Left ventricle myocardium inferior (tissue), 1 donor: ENCODE measurements at regions not wholly inside any gene's neighbourhood (a gene's known extent, or its start where the extent isn't known, plus 50 kb on each side); places are given as distances from the start of the nearest gene placed in this dataset.

ENCODE experiments used
- DNase-seq: peaks from one replicate; pipeline ENCODE4 v3.0.0-alpha.2; 2020
- H3K27ac ChIP-seq: fragments of 200-600 bp; replicated peaks from 2 replicates; pipeline ENCODE4 v1.8.0; 2021
- H3K27me3 ChIP-seq: fragments of 200-600 bp; 2 replicates; pipeline ENCODE4 v1.8.0; 2021; ENCODE audit warnings: low read depth
- H3K36me3 ChIP-seq: fragments of 200-600 bp; 2 replicates; pipeline ENCODE4 v1.8.0; 2021
- H3K4me1 ChIP-seq: fragments of 200-600 bp; 2 replicates; pipeline ENCODE4 v1.8.0; 2021
- H3K4me3 ChIP-seq: fragments of 200-600 bp; 2 replicates; pipeline ENCODE4 v1.8.0; 2021; ENCODE audit warnings: mild to moderate bottlenecking, moderate library complexity
- H3K9me3 ChIP-seq: fragments of 200-600 bp; replicated peaks from 2 replicates; pipeline ENCODE4 v1.8.0; 2021
- intact Hi-C: fragments of 100-400 bp; cut with micrococcal nuclease; formaldehyde crosslinking; loops from one replicate; pipeline ENCODE4 v1.11.0; 2022
- TF ChIP-seq, protein P1 (sequence below): fragments of 200-600 bp; IDR thresholded peaks from 2 replicates; pipeline ENCODE4 v1.8.0; 2021; ENCODE audit warnings: antibody characterized with exemption, mild to moderate bottlenecking, borderline replicate concordance
- donor health status: DM: no; HTN: yes; CAD: no; lungs with severe emphysema.

DNA sequence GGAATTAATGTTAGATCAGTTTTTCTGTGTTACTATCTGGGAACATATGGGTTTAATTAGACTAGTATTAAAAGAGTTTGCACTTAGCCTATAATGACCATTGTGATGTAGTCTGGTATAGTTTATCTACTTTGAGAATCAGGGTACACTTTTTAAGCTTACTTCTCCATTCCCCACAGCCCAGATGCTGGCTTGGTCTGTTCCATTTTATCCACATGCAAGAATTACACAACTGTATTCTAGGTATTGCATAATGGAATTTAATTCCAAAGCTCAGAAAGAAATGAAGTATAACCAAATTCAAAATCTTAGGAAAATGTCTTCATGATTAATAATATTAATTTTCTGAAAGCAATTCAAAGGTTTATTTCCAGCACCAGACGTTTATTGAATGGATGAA is 122.2 kb upstream of the PDGFD start:
- H3K4me3 ChIP-seq = no peak overlapping the region
- H3K9me3 ChIP-seq = peaks cover 12% of the 10 kb centered on the region
- no peak for DNase-seq
- no peaks in the 10 kb centered on the region for H3K36me3 ChIP-seq
- intact Hi-C loops = no loop called here
- TF ChIP-seq, protein P1, sequence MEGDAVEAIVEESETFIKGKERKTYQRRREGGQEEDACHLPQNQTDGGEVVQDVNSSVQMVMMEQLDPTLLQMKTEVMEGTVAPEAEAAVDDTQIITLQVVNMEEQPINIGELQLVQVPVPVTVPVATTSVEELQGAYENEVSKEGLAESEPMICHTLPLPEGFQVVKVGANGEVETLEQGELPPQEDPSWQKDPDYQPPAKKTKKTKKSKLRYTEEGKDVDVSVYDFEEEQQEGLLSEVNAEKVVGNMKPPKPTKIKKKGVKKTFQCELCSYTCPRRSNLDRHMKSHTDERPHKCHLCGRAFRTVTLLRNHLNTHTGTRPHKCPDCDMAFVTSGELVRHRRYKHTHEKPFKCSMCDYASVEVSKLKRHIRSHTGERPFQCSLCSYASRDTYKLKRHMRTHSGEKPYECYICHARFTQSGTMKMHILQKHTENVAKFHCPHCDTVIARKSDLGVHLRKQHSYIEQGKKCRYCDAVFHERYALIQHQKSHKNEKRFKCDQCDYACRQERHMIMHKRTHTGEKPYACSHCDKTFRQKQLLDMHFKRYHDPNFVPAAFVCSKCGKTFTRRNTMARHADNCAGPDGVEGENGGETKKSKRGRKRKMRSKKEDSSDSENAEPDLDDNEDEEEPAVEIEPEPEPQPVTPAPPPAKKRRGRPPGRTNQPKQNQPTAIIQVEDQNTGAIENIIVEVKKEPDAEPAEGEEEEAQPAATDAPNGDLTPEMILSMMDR = no peak
- H3K27ac ChIP-seq = no peak overlapping the region
- H3K4me1 ChIP-seq = no peaks in the 10 kb centered on the region
- H3K27me3 ChIP-seq = no peaks in the 10 kb centered on the region

DNA sequence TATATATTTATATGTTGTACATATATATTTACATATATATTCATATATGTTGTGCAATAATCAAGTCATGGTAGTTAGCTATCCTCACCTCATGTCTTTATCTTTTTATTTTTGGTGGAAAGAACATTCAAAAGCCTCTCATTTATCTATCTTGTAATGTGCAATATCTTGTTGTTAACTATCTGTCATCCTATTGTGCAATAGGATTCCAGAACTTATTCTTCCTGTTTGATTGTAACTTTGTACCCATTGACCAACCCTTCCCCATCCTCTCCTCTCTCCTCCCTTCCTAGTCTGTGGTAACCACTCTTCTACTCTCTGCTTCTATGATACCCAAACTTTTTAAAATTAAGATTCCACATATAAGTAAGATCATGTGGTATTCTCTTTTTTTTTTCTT is 115.6 kb upstream of the PDGFD start:
- TF ChIP-seq, protein P1 = no peak
- no peaks in the 10 kb centered on the region for H3K36me3 ChIP-seq
- no peak for DNase-seq
- H3K27ac ChIP-seq = no peak overlapping the region
- no peak overlapping the region for H3K4me3 ChIP-seq
- no peaks in the 10 kb centered on the region for H3K4me1 ChIP-seq
- intact Hi-C loops = no loop called here
- H3K9me3 ChIP-seq = peaks cover 6% of the 10 kb centered on the region
- H3K27me3 ChIP-seq = no peaks in the 10 kb centered on the region

DNA sequence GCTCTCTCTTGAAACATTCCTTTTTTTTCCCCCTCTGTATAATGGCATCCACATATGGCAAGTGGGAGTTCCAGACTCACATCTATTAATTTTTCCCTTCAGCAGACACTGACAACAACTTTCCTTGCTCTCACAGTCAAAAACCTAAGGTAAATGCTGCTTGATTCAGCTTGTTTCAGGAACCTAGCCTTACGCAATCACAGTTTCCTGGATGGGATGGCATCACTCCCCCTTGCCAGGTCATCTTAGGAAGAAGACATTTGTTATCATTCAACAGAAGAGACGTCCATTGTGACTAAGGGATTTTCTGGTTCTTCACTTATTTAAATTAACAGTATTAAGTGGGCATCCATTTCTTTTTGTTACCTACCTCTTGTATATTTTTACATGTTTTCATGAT is 112.0 kb upstream of the PDGFD start:
- DNase-seq = no peak
- H3K27ac ChIP-seq = no peak overlapping the region
- TF ChIP-seq, protein P1 = no peak
- no peaks in the 10 kb centered on the region for H3K9me3 ChIP-seq
- intact Hi-C loops = no loop called here
- H3K27me3 ChIP-seq = no peaks in the 10 kb centered on the region
- H3K4me3 ChIP-seq = no peak overlapping the region
- no peaks in the 10 kb centered on the region for H3K4me1 ChIP-seq
- H3K36me3 ChIP-seq = no peaks in the 10 kb centered on the region

DNA sequence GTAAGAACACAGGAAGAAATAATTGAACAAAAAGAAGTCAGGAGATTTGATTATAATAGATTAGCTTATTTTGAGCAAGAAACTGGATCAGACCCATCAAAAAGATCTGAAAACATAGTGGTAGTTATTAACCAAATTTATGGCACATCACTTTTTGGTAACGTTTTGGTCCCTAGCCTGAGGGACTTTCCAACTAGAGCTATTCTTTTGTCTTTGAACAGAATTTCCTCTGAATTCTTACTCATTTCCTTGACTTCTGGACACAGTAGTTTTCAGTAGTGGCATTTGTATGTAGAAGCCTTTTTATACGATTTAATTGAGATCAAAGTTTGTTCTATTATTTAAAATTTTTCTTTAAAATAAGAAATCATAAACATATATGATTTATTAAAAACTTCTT is 96.5 kb upstream of the PDGFD start:
- intact Hi-C loops = no loop called here

DNA sequence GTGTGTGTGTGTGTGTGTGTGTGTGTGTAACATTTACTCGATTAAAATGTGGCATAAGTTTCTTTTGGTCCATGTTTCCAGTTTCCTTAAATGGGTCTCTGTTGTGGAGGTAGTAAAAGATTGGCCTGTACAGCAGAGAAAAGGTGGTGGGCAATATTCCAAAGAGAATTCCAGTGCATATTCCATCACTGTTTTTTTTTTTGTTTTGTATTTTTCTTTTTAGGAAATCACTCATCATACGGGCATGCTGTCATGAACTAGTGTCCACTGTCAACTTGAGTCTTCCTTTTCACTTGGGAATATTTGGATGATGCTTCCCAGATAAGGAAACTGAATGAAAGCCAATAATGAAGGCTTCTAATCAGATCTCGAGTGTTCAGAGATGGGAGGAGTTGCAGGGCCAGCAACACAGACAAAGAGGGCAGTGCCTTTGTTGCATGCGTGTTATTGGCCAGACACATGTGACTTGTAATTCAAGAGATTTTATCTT is 95.2 kb upstream of the PDGFD start:
- no peaks in the 10 kb centered on the region for H3K36me3 ChIP-seq
- no peaks in the 10 kb centered on the region for H3K4me1 ChIP-seq
- TF ChIP-seq, protein P1 = no peak
- intact Hi-C loops = no loop called here
- no peaks in the 10 kb centered on the region for H3K27me3 ChIP-seq
- H3K4me3 ChIP-seq = no peak overlapping the region
- DNase-seq = no peak
- H3K9me3 ChIP-seq = no peaks in the 10 kb centered on the region
- H3K27ac ChIP-seq = no peak overlapping the region

More for the DNA sequence above, 96.5 kb upstream of the PDGFD start:
- H3K4me3 ChIP-seq = no peak overlapping the region
- H3K4me1 ChIP-seq = no peaks in the 10 kb centered on the region
- no peaks in the 10 kb centered on the region for H3K9me3 ChIP-seq
- no peak for DNase-seq
- no peak overlapping the region for H3K27ac ChIP-seq
- TF ChIP-seq, protein P1 = no peak
- H3K36me3 ChIP-seq = no peaks in the 10 kb centered on the region
- no peaks in the 10 kb centered on the region for H3K27me3 ChIP-seq

DNA sequence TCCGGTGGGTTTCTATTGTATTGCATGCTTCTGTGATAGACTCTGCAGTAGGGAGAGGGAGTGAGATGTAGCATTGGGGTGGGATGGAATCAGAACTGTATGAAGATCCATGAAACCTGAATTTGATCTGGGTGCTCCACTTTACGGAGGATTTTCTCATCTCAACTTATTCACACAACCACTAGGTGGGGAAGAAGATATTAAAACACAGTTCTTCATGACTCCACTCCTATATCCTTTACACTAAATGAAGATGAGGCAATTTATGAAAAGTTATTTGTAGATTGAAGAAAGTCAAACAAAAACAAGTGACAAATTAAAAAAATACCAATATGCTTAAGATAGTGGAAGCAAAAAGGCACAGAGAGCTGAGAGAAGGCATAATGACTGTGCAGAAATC is 92.6 kb upstream of the PDGFD start:
- Histone ChIP-seq H3K27me3 (no peaks in the 10 kb centered on the region), H3K4me1 (no peaks in the 10 kb centered on the region), H3K27ac (no peak overlapping the region), H3K4me3 (no peak overlapping the region), H3K9me3 (no peaks in the 10 kb centered on the region), H3K36me3 (no peaks in the 10 kb centered on the region)
- no peak for DNase-seq
- intact Hi-C loops = no loop called here
- TF ChIP-seq, protein P1 = peak; percentile 30
